GM18861 (cell line): ENCODE measurements at regions not wholly inside any gene's neighbourhood (a gene's known extent, or its start where the extent isn't known, plus 50 kb on each side); places are given as distances from the start of the nearest gene placed in this dataset.
A peak's percentile ranks its signal among the peaks of the same experiment; 100 is the strongest.
"Not testable (repeated sequence)": the region's sequence is repeated elsewhere in the genome, so short reads cannot be mapped to it uniquely, and the experiment has no call there.

Experiments used
- ATAC-seq: cut with Tn5 transposase; IDR thresholded peaks from one replicate; pipeline ENCODE4 v1.9.1; 2021; ENCODE audit not compliant: unreplicated experiment

GRCh38 chr9:32884482-32884881 is 101.1 kb downstream of the TMEM215 start:
- ATAC-seq: no peak

DNA sequence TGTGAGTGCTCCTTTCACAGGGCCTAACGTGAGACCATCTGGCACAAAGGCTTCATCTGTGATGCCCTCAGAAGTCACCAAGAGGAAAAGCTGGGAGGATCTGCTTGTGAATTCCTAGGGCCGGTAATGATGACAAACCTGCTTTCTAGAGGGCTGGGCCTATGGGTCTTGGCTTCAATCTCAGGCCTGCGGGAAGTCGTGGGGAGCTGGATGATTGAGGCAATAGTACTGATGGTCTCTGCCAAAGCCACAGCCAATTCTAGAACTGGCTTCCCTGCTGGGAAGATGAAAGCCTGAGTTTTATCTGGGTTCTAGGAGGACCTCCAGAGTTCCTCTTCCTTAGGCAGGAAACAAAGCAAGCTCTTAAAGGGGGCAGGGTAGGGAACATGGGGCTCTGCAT is 102.7 kb downstream of the TMEM215 start:
- no peak for ATAC-seq

DNA sequence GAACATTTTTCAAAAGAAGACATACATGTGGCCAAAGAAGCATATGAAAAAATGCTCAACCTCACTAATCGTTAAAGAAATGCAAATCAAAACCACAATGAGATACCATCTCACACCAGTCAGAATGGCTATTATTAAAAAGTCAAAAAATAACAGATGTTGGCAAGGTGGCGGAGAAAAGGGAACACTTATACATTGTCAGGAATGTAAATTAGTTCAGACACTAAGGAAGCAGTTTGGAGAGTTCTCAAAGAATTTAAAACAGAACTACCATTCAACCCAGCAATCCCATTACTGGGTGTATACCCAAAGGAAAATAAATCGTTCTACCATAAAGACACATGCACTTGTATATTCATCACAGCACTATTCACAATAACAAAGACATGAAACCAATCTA is 106.9 kb downstream of the APTX start:
- not testable (repeated sequence) for ATAC-seq

- no peak for ATAC-seq
Measured at GRCh38 chr9:32899181-32899580, 102.2 kb downstream of the APTX start.

DNA sequence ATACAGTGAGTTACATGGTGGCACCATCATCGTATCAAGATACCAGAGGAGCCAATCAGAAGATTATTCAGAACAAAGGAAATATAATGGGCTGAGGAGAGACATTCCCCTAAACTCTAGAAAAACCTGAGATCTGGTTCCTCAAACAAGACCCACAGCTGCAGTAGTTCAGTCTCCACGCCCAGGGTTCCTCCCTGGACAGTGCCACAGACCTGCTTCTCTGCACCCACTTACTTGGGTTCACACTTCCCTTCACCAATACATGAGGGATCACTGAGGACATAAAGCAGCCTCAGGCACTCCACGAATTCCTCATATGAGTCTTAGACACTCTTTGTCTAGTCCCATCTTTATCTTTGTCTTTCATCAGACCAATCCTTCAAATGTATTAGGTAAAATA is 101.7 kb downstream of the APTX start:
- no peak for ATAC-seq

- peak; percentile 95 for ATAC-seq
Measured at GRCh38 chr9:32906213-32906612, 95.2 kb downstream of the APTX start.

DNA sequence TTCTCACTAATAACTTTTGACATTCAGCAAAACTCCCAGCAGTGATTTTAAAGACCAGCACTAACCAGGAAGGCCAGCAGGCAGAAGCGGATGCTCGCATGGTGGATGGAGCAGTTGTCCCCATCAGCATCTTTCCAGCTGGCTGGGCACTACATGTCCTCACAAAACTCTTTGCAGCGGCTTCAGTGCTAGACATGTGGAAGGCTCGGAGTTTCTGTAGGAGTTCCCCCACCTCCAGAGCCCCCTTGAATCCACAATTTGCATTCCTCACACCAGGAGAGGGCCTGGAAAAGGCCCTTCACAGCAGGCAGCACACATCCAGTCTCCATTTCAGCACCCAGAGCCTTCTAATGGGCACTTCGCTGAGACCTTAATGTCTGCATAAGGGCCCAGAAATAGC is 85.6 kb downstream of the APTX start:
- no peak for ATAC-seq

DNA sequence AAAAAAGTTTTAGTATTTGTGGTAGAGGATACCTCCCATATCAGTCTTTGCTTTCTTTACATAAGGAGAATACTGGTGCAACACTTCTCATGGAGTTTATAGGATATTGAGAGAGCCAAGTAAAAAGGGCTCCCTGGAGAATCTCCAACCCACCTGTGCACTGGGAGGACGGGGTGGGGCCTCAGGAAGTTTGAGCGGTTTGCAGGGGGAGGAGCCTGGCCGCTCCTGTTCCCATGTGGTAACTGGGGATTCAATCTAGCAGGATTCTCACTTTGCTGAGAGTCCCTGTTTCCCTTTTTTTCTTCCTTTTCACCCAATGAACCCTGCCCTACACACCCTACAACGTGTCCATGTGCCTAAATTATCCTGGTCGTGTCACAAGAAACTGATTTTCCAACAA is 82.8 kb downstream of the APTX start:
- no peak for ATAC-seq
